ENCODE measurements at regions not wholly inside any gene's neighbourhood (a gene's known extent, or its start where the extent isn't known, plus 50 kb on each side); places are given as distances from the start of the nearest gene placed in this dataset.

- TF ChIP-seq CTCF (IDR thresholded peaks at IDR 0.05) (no peak), POLR2AphosphoS5 (IDR thresholded peaks at IDR 0.05; ENCODE audit: low read depth, low read length) (no peak), REST (IDR thresholded peaks at IDR 0.05; ENCODE audit: insufficient read depth in 1 of 2, low read depth in 2 of 2, low read length in 1 of 2) (no peak), SIN3A (IDR thresholded peaks at IDR 0.05; ENCODE audit: borderline replicate concordance, insufficient read depth, low read depth, low read length) (no peak)
These were observed 220.7 kb downstream of the CMPK2 start for GRCh38 chr2:6645004-6645403.
